Stimulated activated naive CD8-positive, alpha-beta T cell treated with anti-CD3 and anti-CD28 coated beads, Interleukin-15, amount 100 ng/mL, for 72 hours (primary cell): ENCODE measurements at regions not wholly inside any gene's neighbourhood (a gene's known extent, or its start where the extent isn't known, plus 50 kb on each side); places are given as distances from the start of the nearest gene placed in this dataset.

ENCODE experiments used
- ATAC-seq: fragments of 150-1000 bp; cut with Tn5 transposase; 2 replicates; pipeline ENCODE4 v1.10.0; 2021; ENCODE audit warnings: mild to moderate bottlenecking, moderate library complexity
- DNase-seq, 2 donors: peaks; one replicate each; pipeline ENCODE4 v3.0.0; 2021 to 2022
- H3K27ac Mint-ChIP-seq, 2 donors: one replicate each; pipeline ENCODE4 v1.8.0; 2022; ENCODE audit warnings: mild to moderate bottlenecking in 2 of 2, mixed read lengths in 2 of 2, moderate library complexity in 2 of 2
- H3K27me3 Mint-ChIP-seq: one replicate; pipeline ENCODE4 v1.8.0; 2022; ENCODE audit warnings: mixed read lengths
- H3K4me1 Mint-ChIP-seq: one replicate; pipeline ENCODE4 v1.8.0; 2022; ENCODE audit warnings: mild to moderate bottlenecking, mixed read lengths
- H3K4me3 Mint-ChIP-seq, 2 donors: one replicate each; pipeline ENCODE4 v1.8.0; 2022; ENCODE audit warnings: mild to moderate bottlenecking in 2 of 2, mixed read lengths in 2 of 2, moderate library complexity in 1 of 2
- H3K9me3 Mint-ChIP-seq, 2 donors: one replicate each; pipeline ENCODE4 v1.8.0; 2022; ENCODE audit warnings: mixed read lengths in 2 of 2

GRCh38 chr10:28930514-28931495 is 253.5 kb downstream of the BAMBI start:
- ATAC-seq (no peak), DNase-seq (no peak)
- Mint-ChIP-seq H3K4me3 (no peak overlapping the region), H3K9me3 (no peaks in the 10 kb centered on the region), H3K27me3 (peaks cover 8% of the 10 kb centered on the region), H3K27ac (no peak overlapping the region), H3K4me1 (no peaks in the 10 kb centered on the region)

GRCh38 chr10:28935061-28935460 is 257.7 kb downstream of the BAMBI start:
- Mint-ChIP-seq H3K4me3 (no peak overlapping the region), H3K27me3 (peaks cover 8% of the 10 kb centered on the region), H3K9me3 (no peaks in the 10 kb centered on the region), H3K27ac (no peak overlapping the region), H3K4me1 (no peaks in the 10 kb centered on the region)
- no peak for DNase-seq
- no peak for ATAC-seq

- H3K27ac Mint-ChIP-seq = no peak overlapping the region
- no peak for ATAC-seq
These were observed 260.6 kb downstream of the BAMBI start for GRCh38 chr10:28937959-28938358.

GRCh38 chr10:28938745-28939144 is 261.4 kb downstream of the BAMBI start:
- no peak for ATAC-seq
- no peaks in the 10 kb centered on the region for H3K9me3 Mint-ChIP-seq
- H3K27me3 Mint-ChIP-seq = peaks cover 8% of the 10 kb centered on the region
- H3K27ac Mint-ChIP-seq = no peak overlapping the region
- no peak overlapping the region for H3K4me3 Mint-ChIP-seq
- DNase-seq = no peak
- no peaks in the 10 kb centered on the region for H3K4me1 Mint-ChIP-seq

More at GRCh38 chr10:28937959-28938358, 260.6 kb downstream of the BAMBI start:
- DNase-seq = no peak
- H3K4me1 Mint-ChIP-seq = no peaks in the 10 kb centered on the region
- no peaks in the 10 kb centered on the region for H3K9me3 Mint-ChIP-seq
- peaks cover 8% of the 10 kb centered on the region for H3K27me3 Mint-ChIP-seq
- no peak overlapping the region for H3K4me3 Mint-ChIP-seq

GRCh38 chr10:28939281-28940157 is 262.2 kb downstream of the BAMBI start:
- no peak for DNase-seq
- Mint-ChIP-seq H3K4me3 (no peak overlapping the region), H3K27ac (no peak overlapping the region), H3K4me1 (no peaks in the 10 kb centered on the region), H3K9me3 (no peaks in the 10 kb centered on the region), H3K27me3 (peaks cover 8% of the 10 kb centered on the region)
- no peak for ATAC-seq

GRCh38 chr10:28940158-28940888 is 263.0 kb downstream of the BAMBI start:
- Mint-ChIP-seq H3K27ac (no peak overlapping the region), H3K4me3 (no peak overlapping the region), H3K9me3 (no peaks in the 10 kb centered on the region), H3K4me1 (no peaks in the 10 kb centered on the region), H3K27me3 (peaks cover 8% of the 10 kb centered on the region)
- no peak for ATAC-seq
- DNase-seq = no peak

- Mint-ChIP-seq H3K4me3 (no peak overlapping the region), H3K9me3 (no peaks in the 10 kb centered on the region), H3K4me1 (no peaks in the 10 kb centered on the region), H3K27me3 (peaks cover 17% of the 10 kb centered on the region), H3K27ac (no peak overlapping the region)
- ATAC-seq (no peak), DNase-seq (no peak)
These were observed 264.7 kb downstream of the BAMBI start for GRCh38 chr10:28942012-28942411.

- no peaks in the 10 kb centered on the region for H3K9me3 Mint-ChIP-seq
- DNase-seq = no peak
These were observed 268.6 kb downstream of the BAMBI start for GRCh38 chr10:28945959-28946358.

GRCh38 chr10:28946479-28946878 is 269.2 kb downstream of the BAMBI start:
- H3K9me3 Mint-ChIP-seq = no peaks in the 10 kb centered on the region
- H3K4me3 Mint-ChIP-seq = no peak overlapping the region
- H3K27ac Mint-ChIP-seq = no peak overlapping the region
- ATAC-seq (no peak), DNase-seq (no peak)
- peaks cover 12% of the 10 kb centered on the region for H3K27me3 Mint-ChIP-seq
- H3K4me1 Mint-ChIP-seq = no peaks in the 10 kb centered on the region

More at GRCh38 chr10:28945959-28946358, 268.6 kb downstream of the BAMBI start:
- H3K4me1 Mint-ChIP-seq = no peaks in the 10 kb centered on the region
- H3K27ac Mint-ChIP-seq = no peak overlapping the region
- peaks cover 12% of the 10 kb centered on the region for H3K27me3 Mint-ChIP-seq
- ATAC-seq = no peak
- H3K4me3 Mint-ChIP-seq = no peak overlapping the region

- no peak for ATAC-seq
- Mint-ChIP-seq H3K4me3 (no peak overlapping the region), H3K4me1 (no peaks in the 10 kb centered on the region), H3K9me3 (no peaks in the 10 kb centered on the region), H3K27me3 (peaks cover 16% of the 10 kb centered on the region), H3K27ac (no peak overlapping the region)
- DNase-seq = no peak
These were observed 269.9 kb downstream of the BAMBI start for GRCh38 chr10:28947171-28947570.

GRCh38 chr10:28948046-28948445 is 270.7 kb downstream of the BAMBI start:
- ATAC-seq (no peak), DNase-seq (no peak)
- Mint-ChIP-seq H3K4me3 (no peak overlapping the region), H3K4me1 (no peaks in the 10 kb centered on the region), H3K9me3 (no peaks in the 10 kb centered on the region), H3K27ac (no peak overlapping the region), H3K27me3 (peaks cover 24% of the 10 kb centered on the region)

GRCh38 chr10:28949005-28950004 is 272.0 kb downstream of the BAMBI start:
- ATAC-seq (no peak), DNase-seq (no peak)
- Mint-ChIP-seq H3K27me3 (peaks cover 37% of the 10 kb centered on the region), H3K4me3 (no peak overlapping the region), H3K9me3 (no peaks in the 10 kb centered on the region), H3K27ac (no peak overlapping the region), H3K4me1 (no peaks in the 10 kb centered on the region)

- Mint-ChIP-seq H3K27ac (no peak overlapping the region), H3K4me1 (no peaks in the 10 kb centered on the region), H3K9me3 (no peaks in the 10 kb centered on the region), H3K27me3 (peaks cover 37% of the 10 kb centered on the region), H3K4me3 (no peak overlapping the region)
- ATAC-seq = no peak
- no peak for DNase-seq
These were observed 274.2 kb downstream of the BAMBI start for GRCh38 chr10:28951484-28951883.

- Mint-ChIP-seq H3K4me1 (no peaks in the 10 kb centered on the region), H3K27ac (no peak overlapping the region), H3K27me3 (peaks cover 30% of the 10 kb centered on the region), H3K9me3 (peaks cover 0 to under 1% of the 10 kb centered on the region in 2 donors), H3K4me3 (no peak overlapping the region)
- DNase-seq (no peak), ATAC-seq (no peak)
These were observed 275.2 kb downstream of the BAMBI start for GRCh38 chr10:28952523-28952922.
